Endothelial cell of umbilical vein (primary cell): ENCODE measurements at regions not wholly inside any gene's neighbourhood (a gene's known extent, or its start where the extent isn't known, plus 50 kb on each side); places are given as distances from the start of the nearest gene placed in this dataset.

Source experiments
- BruUV-seq: library from RNA; stranded (reverse); fragments of 400-500 nt; replicated peaks from 2 replicates; lab custom pipeline; 2021; lab: Mats Ljungman, UMichigan
- CTCF ChIA-PET: fragments of 300-600, 350-600 bp; sonication (Branson Sonifier 250); formaldehyde crosslinking; loops from one replicate; lab custom pipeline; 2021; ENCODE audit warnings: antibody characterized with exemption, inconsistent platforms; lab: Charles Lee
- POLR2A ChIA-PET: fragments of 300-600, 350-600 bp; sonication (Branson Sonifier 250); formaldehyde crosslinking; loops from one replicate; lab custom pipeline; 2021; ENCODE audit warnings: antibody characterized with exemption, inconsistent platforms; lab: Charles Lee
- DNase-seq: peaks from one replicate; pipeline ENCODE4 v3.0.0-alpha.2; 2011; ENCODE audit warnings: low read depth, low spot score
- FAIRE-seq: peaks from 2 replicates; lab custom pipeline; 2011; peaks lifted over from hg19 to GRCh38; lab: Jason Lieb, UNC
- H2AFZ ChIP-seq: 2 replicates; pipeline ENCODE4 v1.6.0; 2012; ENCODE audit warnings: low read depth, low read length, control low read depth, inconsistent platforms
- H3K27ac ChIP-seq: 2 replicates; pipeline ENCODE4 v1.5.1; 2011; ENCODE audit warnings: low read depth, mild to moderate bottlenecking, control low read depth, low read length, moderate library complexity; ENCODE audit not compliant: insufficient read depth
- H3K27me3 ChIP-seq, 2 experiments: 2 replicates each; pipeline versions ENCODE4 v1.6.0 to v1.6.1; 2011; ENCODE audit warnings: low read length in 2 of 2, mixed read lengths in 1 of 2; ENCODE audit not compliant: control insufficient read depth in 2 of 2, insufficient read depth in 2 of 2
- H3K36me3 ChIP-seq, 2 experiments: 2 replicates in 1 of 2; 3 replicates in 1 of 2; pipeline ENCODE4 v1.5.1; 2011; ENCODE audit warnings: low read length in 2 of 2, mild to moderate bottlenecking in 1 of 2, moderate library complexity in 1 of 2; ENCODE audit not compliant: control insufficient read depth in 2 of 2, insufficient read depth in 2 of 2; ENCODE audit errors: extremely low read depth in 1 of 2
- H3K4me1 ChIP-seq: 3 replicates; pipeline ENCODE4 v1.5.1; 2011; ENCODE audit warnings: mild to moderate bottlenecking, low read length; ENCODE audit not compliant: control insufficient read depth, insufficient read depth; ENCODE audit errors: extremely low read depth
- H3K4me2 ChIP-seq: 2 replicates; pipeline ENCODE4 v1.6.1; 2011; ENCODE audit warnings: low read length, control low read depth, mixed read lengths; ENCODE audit not compliant: insufficient read depth
- H3K4me3 ChIP-seq, 3 experiments: fragments of 200-600 bp in 1 of 3; sonication (generic), shearing (Covaris generic) in 1 of 3; replicated peaks in 1 of 3; 2 replicates each; pipeline ENCODE4 v1.5.1; 2011 to 2016; ENCODE audit warnings: control low read depth in 3 of 3, low read length in 3 of 3, mild to moderate bottlenecking in 2 of 3, inconsistent platforms in 1 of 3, low read depth in 1 of 3, moderate library complexity in 1 of 3; ENCODE audit not compliant: insufficient read depth in 1 of 3
- H3K79me2 ChIP-seq: 2 replicates; pipeline ENCODE4 v1.6.0; 2012; ENCODE audit warnings: low read length, inconsistent platforms; ENCODE audit not compliant: control insufficient read depth, insufficient read depth
- H3K9ac ChIP-seq: replicated peaks from 2 replicates; pipeline ENCODE3; 2011; ENCODE audit warnings: low read length, control low read depth; ENCODE audit not compliant: insufficient read depth; ENCODE audit errors: extremely low read depth
- H3K9me1 ChIP-seq: replicated peaks from 3 replicates; pipeline ENCODE4 v1.6.0; 2011; ENCODE audit warnings: mild to moderate bottlenecking, low read length; ENCODE audit not compliant: control insufficient read depth, insufficient read depth; ENCODE audit errors: extremely low read depth
- H3K9me3 ChIP-seq: replicated peaks from 2 replicates; pipeline ENCODE4 v1.5.1; 2012; ENCODE audit warnings: low read length, inconsistent platforms; ENCODE audit not compliant: control insufficient read depth, insufficient read depth
- H4K20me1 ChIP-seq: replicated peaks from 2 replicates; pipeline ENCODE3; 2011; ENCODE audit warnings: mild to moderate bottlenecking, low read length; ENCODE audit not compliant: control insufficient read depth, insufficient read depth; ENCODE audit errors: extremely low read depth
- EZH2 ChIP-seq: IDR thresholded peaks from 2 replicates; pipeline ENCODE4 v1.6.1; 2012; ENCODE audit warnings: borderline replicate concordance, low read depth, mild to moderate bottlenecking, moderate library complexity, low read length, inconsistent platforms; ENCODE audit not compliant: severe bottlenecking
- FOS ChIP-seq: IDR thresholded peaks from 2 replicates; pipeline ENCODE4 v1.6.1; 2011; ENCODE audit warnings: mild to moderate bottlenecking, low read length, moderate library complexity, borderline replicate concordance; ENCODE audit not compliant: insufficient read depth
- GATA2 ChIP-seq: IDR thresholded peaks from 2 replicates; pipeline ENCODE4 v1.7.0; 2011; ENCODE audit warnings: low read depth, mild to moderate bottlenecking, moderate library complexity, mixed read lengths, low read length; ENCODE audit not compliant: insufficient read length, insufficient read depth
- JUN ChIP-seq: IDR thresholded peaks from 2 replicates; pipeline ENCODE4 v1.6.1; 2011; ENCODE audit warnings: borderline replicate concordance, low read depth; ENCODE audit not compliant: insufficient read length, insufficient read depth
- MYC ChIP-seq: IDR thresholded peaks from one replicate; pipeline ENCODE4 v1.6.1; 2011; ENCODE audit warnings: mild to moderate bottlenecking, low read depth, low read length
- POLR2A ChIP-seq: IDR thresholded peaks from 2 replicates; pipeline ENCODE4 v1.6.1; 2012; ENCODE audit warnings: low read depth, mild to moderate bottlenecking, control low read depth, low read length
- POLR2AphosphoS5 ChIP-seq: IDR thresholded peaks from 2 replicates; pipeline ENCODE4 v1.6.1; 2012; ENCODE audit warnings: low read depth, mild to moderate bottlenecking, control low read depth, low read length, moderate library complexity; ENCODE audit not compliant: insufficient read depth
- dilution Hi-C: fragments of 300-500 bp; cut with MboI; formaldehyde crosslinking; loops from one replicate; pipeline ENCODE4 v1.15.0; 2019; ENCODE audit warnings: low sequenced_read_pairs; ENCODE audit not compliant: extremely low pct_ligation_motif_present
- intact Hi-C: fragments of 100-400 bp; cut with micrococcal nuclease; formaldehyde crosslinking; loops from one replicate; pipeline ENCODE4 v1.10.0; 2022
- TF ChIP-seq, protein P1 (sequence below), 2 donors: IDR thresholded peaks; 1 replicate in 1 of 2; 2 replicates in 1 of 2; pipeline ENCODE4 v1.5.1; 2011; ENCODE audit warnings: low read length in 2 of 2, mild to moderate bottlenecking in 2 of 2, moderate library complexity in 2 of 2, control low read depth in 1 of 2, inconsistent platforms in 1 of 2, low read depth in 1 of 2; ENCODE audit not compliant: insufficient read depth in 1 of 2; ENCODE audit errors: extremely low read depth in 1 of 2
- TF ChIP-seq, protein P2 (sequence below): IDR thresholded peaks from 2 replicates; pipeline ENCODE4 v1.6.1; 2011; ENCODE audit not compliant: insufficient read depth, insufficient read length

DNA sequence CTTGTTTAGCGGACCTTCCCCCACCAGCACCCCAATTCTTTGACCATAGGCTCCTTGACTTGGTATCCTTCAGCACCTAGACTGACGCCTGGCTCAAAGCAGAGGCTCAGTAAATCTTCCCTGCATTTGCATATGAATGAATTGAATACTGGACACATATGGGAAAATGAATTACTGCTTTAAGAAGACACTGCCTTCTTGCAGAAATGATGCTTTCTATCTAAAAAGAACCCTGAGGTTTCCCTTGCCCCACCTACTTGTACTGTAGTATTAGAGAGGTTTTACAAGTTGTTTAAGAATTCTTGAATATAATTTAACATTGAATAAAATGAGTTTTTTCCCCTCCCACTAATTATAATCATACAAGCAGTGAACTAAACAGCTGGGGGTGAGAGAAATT lies 190.7 kb downstream of the SAMD5 start:
- H3K36me3 ChIP-seq: no peaks in the 10 kb centered on the region
- DNase-seq (no peak), FAIRE-seq (no peak)
- no peaks in the 10 kb centered on the region for H3K9me3 ChIP-seq
- H2AFZ ChIP-seq: no peak overlapping the region
- H3K4me3 ChIP-seq: no peak overlapping the region
- peak overlapping the region; percentile 25 for H3K4me2 ChIP-seq
- H3K9ac ChIP-seq: no peak overlapping the region
- BruUV-seq: no TSS peak
- no peaks in the 10 kb centered on the region for H3K9me1 ChIP-seq
- no peak for TF ChIP-seq MYC
- TF ChIP-seq POLR2AphosphoS5: no peak
- TF ChIP-seq, protein P1, sequence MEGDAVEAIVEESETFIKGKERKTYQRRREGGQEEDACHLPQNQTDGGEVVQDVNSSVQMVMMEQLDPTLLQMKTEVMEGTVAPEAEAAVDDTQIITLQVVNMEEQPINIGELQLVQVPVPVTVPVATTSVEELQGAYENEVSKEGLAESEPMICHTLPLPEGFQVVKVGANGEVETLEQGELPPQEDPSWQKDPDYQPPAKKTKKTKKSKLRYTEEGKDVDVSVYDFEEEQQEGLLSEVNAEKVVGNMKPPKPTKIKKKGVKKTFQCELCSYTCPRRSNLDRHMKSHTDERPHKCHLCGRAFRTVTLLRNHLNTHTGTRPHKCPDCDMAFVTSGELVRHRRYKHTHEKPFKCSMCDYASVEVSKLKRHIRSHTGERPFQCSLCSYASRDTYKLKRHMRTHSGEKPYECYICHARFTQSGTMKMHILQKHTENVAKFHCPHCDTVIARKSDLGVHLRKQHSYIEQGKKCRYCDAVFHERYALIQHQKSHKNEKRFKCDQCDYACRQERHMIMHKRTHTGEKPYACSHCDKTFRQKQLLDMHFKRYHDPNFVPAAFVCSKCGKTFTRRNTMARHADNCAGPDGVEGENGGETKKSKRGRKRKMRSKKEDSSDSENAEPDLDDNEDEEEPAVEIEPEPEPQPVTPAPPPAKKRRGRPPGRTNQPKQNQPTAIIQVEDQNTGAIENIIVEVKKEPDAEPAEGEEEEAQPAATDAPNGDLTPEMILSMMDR (IDR thresholded peaks at IDR 0.05; ENCODE audit: extremely low read depth in 1 of 2, insufficient read depth in 1 of 2, low read depth in 1 of 2, low read length in 2 of 2): no peak
- TF ChIP-seq POLR2A: no peak
- TF ChIP-seq JUN: no peak
- TF ChIP-seq GATA2: no peak
- TF ChIP-seq FOS: no peak
- no peak for TF ChIP-seq EZH2
- TF ChIP-seq, protein P2, sequence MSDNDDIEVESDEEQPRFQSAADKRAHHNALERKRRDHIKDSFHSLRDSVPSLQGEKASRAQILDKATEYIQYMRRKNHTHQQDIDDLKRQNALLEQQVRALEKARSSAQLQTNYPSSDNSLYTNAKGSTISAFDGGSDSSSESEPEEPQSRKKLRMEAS: no peak
- POLR2A ChIA-PET: no interaction called here
- H4K20me1 ChIP-seq: no peaks in the 10 kb centered on the region
- dilution Hi-C loops (no loop called here), intact Hi-C loops (no loop called here)
- no peak overlapping the region for H3K27ac ChIP-seq
- H3K27me3 ChIP-seq: no peaks in the 10 kb centered on the region
- no peaks in the 10 kb centered on the region for H3K79me2 ChIP-seq
- CTCF ChIA-PET: no interaction called here
- H3K4me1 ChIP-seq: peaks cover 18% of the 10 kb centered on the region
